ENCODE measurements at regions not wholly inside any gene's neighbourhood (a gene's known extent, or its start where the extent isn't known, plus 50 kb on each side); places are given as distances from the start of the nearest gene placed in this dataset.

DNA sequence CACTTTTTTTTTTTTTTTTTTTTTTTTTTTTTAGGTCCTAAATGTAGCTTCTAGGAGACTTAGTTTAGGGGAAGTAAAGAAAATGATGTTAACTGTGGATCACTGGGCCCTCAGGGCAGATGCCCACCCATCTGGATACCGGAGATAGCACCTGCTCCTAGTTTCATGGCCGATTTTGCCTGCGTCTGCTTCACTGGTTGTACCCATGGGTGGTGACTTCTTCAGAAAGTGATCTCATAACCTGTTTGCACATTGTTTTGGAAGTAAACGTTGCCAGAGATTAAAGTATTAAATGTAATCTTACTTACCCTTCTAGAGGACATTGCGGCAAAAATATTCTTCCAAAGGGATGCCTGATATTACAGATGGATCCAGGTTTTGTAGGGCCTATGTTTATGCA, 79.8 kb upstream of the SGK1 start:
- TF ChIP-seq POLR2A (IDR thresholded peaks at IDR 0.05; ENCODE audit: low read depth) = no peak
- TF ChIP-seq, protein P1, sequence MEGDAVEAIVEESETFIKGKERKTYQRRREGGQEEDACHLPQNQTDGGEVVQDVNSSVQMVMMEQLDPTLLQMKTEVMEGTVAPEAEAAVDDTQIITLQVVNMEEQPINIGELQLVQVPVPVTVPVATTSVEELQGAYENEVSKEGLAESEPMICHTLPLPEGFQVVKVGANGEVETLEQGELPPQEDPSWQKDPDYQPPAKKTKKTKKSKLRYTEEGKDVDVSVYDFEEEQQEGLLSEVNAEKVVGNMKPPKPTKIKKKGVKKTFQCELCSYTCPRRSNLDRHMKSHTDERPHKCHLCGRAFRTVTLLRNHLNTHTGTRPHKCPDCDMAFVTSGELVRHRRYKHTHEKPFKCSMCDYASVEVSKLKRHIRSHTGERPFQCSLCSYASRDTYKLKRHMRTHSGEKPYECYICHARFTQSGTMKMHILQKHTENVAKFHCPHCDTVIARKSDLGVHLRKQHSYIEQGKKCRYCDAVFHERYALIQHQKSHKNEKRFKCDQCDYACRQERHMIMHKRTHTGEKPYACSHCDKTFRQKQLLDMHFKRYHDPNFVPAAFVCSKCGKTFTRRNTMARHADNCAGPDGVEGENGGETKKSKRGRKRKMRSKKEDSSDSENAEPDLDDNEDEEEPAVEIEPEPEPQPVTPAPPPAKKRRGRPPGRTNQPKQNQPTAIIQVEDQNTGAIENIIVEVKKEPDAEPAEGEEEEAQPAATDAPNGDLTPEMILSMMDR (IDR thresholded peaks at IDR 0.05) = no peak
- TF ChIP-seq POLR2AphosphoS5 (IDR thresholded peaks at IDR 0.05) = no peak
- no peak for TF ChIP-seq EP300 (IDR thresholded peaks at IDR 0.05)

Data from esophagus muscularis mucosa (tissue), 4 donors.